H1 (cell line): ENCODE measurements at regions not wholly inside any gene's neighbourhood (a gene's known extent, or its start where the extent isn't known, plus 50 kb on each side); places are given as distances from the start of the nearest gene placed in this dataset.
A peak's percentile ranks its signal among the peaks of the same experiment; 100 is the strongest.

ENCODE experiments used
- ASH2L ChIP-seq: fragments of 200-600, 300-600 bp; sonication (generic); IDR thresholded peaks from one replicate; pipeline ENCODE4 v1.7.1; 2017; ENCODE audit warnings: low read length
- ATF3 ChIP-seq: IDR thresholded peaks from 2 replicates; pipeline ENCODE4 v1.6.1; 2011; ENCODE audit warnings: low read depth, mild to moderate bottlenecking, low read length; ENCODE audit not compliant: insufficient read depth
- BCL11A ChIP-seq, 2 experiments: IDR thresholded peaks; one replicate each; pipeline ENCODE4 v1.6.1; 2011; ENCODE audit warnings: low read depth in 2 of 2, low read length in 2 of 2, mild to moderate bottlenecking in 2 of 2
- CBX5 ChIP-seq: fragments of 300-800, 300-1000 bp; sonication (generic); IDR thresholded peaks from 2 replicates; pipeline ENCODE4 v1.7.1; 2016; ENCODE audit warnings: antibody characterized with exemption, low read length, low read depth
- JUN ChIP-seq: IDR thresholded peaks from 2 replicates; pipeline ENCODE4 v1.6.1; 2011; ENCODE audit warnings: low read depth, mild to moderate bottlenecking, improper control_type of control experiment, low read length
- TCF12 ChIP-seq: IDR thresholded peaks from 2 replicates; pipeline ENCODE4 v1.6.1; 2011; ENCODE audit warnings: low read depth, mild to moderate bottlenecking, low read length
- YY1 ChIP-seq: IDR thresholded peaks from 2 replicates; pipeline ENCODE4 v1.6.1; 2011; ENCODE audit warnings: low read depth, mild to moderate bottlenecking, low read length
- TF ChIP-seq, protein P1 (sequence below): IDR thresholded peaks from 2 replicates; pipeline ENCODE4 v1.6.1; 2012; ENCODE audit warnings: inconsistent platforms

GRCh38 chr1:31502926-31503511 lies 73.3 kb upstream of the TINAGL1 start (continued):
- TF ChIP-seq BCL11A (IDR thresholded peaks at IDR 0.05; ENCODE audit: low read depth in 2 of 2, low read length in 2 of 2) (no peak), JUN (no peak), ASH2L (no peak), YY1 (0 out of 2 replicates have a peak, but pooled peaks have one; percentile 18), ATF3 (no peak), CBX5 (no peak), TCF12 (0 out of 2 replicates have a peak, but pooled peaks have one; percentile 46)
- TF ChIP-seq, protein P1, sequence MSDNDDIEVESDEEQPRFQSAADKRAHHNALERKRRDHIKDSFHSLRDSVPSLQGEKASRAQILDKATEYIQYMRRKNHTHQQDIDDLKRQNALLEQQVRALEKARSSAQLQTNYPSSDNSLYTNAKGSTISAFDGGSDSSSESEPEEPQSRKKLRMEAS: peak; percentile 30
